Epithelial cell of esophagus (primary cell): ENCODE measurements at regions not wholly inside any gene's neighbourhood (a gene's known extent, or its start where the extent isn't known, plus 50 kb on each side); places are given as distances from the start of the nearest gene placed in this dataset.

Experiments used
- DNase-seq: peaks from one replicate; pipeline ENCODE4 v3.0.0; 2010; ENCODE audit warnings: low read depth
- H3K4me3 ChIP-seq: 2 replicates; pipeline ENCODE4 v1.5.1; 2011; ENCODE audit warnings: mild to moderate bottlenecking, low read length, control low read depth
- CTCF ChIP-seq: IDR thresholded peaks from 2 replicates; pipeline ENCODE4 v1.5.1; 2011; ENCODE audit warnings: low read depth, mild to moderate bottlenecking, low read length, control low read depth, inconsistent platforms; ENCODE audit not compliant: insufficient read depth; ENCODE audit errors: missing control alignments

DNA sequence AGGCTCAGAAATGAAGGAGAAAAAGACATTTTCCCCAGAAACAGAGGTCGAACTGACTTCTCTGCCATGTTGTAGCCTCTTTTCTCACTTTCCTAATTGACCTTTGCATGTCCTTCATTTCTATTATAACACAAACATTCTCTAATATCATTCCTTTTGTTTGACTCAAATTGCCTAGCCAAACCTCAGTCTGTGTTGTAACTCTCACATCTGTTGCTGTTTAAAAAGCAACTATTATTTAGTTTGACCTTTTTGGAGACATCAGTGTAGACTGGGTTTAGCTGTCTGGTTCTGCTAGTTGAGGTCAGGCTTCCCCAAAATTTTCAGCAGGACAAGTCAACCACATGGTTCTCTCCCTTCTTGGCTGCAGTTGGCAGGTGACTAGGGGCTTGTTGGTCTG lies 371.5 kb downstream of the NLGN4Y start:
- no peak for TF ChIP-seq CTCF

DNA sequence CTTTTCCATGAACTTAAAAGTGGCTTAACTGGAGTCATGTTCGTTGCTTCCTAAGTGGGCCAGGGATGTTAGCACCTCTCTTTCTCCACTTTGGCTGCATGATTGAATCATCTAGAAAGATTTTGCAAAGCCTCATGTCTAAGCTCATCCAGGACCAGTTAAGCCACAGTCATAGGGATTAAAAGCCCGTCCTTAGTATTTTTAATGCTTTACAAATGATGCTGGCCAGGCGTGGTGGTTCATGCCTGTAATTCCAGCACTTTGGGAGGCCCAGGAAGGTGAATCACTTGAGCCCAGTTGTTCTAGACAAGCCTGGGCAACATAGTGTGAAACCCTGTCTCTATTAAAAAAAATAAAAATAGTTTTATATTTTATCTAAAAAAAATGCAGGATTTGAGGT lies 381.6 kb downstream of the NLGN4Y start:
- peak; percentile 85 for DNase-seq
- TF ChIP-seq CTCF: no peak
- no peak overlapping the region for H3K4me3 ChIP-seq

More for the DNA sequence above, 371.5 kb downstream of the NLGN4Y start:
- DNase-seq: no peak
- no peak overlapping the region for H3K4me3 ChIP-seq
